ENCODE measurements at regions not wholly inside any gene's neighbourhood (a gene's known extent, or its start where the extent isn't known, plus 50 kb on each side); places are given as distances from the start of the nearest gene placed in this dataset.

DNA sequence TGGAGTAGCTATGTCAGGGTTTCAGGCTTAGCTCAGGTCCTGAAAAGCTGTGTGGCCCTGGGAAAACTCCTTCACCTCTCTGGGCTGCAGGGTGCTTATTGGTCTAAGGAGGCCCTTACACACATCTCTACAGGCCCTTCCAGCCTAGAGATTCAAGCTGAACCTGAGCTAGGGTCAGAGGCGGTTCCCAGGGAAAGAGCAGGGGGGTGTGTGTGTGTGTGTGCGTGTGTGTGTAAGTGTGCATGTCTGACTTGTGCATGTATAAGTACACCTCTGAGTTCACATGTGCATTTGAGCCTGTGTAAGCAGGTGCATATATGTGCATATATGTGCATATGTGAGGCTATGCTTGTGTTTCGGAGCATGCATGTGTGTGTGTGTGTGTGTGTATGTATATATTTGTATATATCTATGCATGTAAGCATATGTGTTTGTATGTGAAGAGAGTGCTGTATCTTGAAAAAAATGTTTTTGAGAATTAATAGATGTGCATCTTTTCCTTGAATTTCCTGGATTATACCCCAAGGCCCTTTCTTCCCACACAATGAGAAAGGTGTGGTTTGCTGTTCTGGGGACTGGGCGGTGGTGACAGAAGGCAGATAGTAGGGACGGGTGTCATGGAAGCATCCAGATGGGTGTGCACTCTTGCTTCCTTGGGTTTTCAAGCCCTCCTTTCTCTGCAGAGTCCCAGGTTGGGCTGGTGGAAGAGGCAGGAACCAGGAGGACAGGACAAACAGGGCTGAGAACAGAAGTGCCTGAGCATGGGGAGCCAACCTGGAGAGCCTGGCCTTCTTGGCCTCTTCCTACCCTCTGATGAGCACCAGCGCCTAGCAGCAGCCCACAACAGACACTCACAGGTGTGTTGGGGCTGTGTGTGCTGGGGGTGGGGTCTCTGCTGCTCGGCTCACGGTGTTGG is 150.3 kb upstream of the TSHZ3 start:
- H3K4me1 Mint-ChIP-seq, result no peaks in the 10 kb centered on the region
- TF ChIP-seq, protein P1, sequence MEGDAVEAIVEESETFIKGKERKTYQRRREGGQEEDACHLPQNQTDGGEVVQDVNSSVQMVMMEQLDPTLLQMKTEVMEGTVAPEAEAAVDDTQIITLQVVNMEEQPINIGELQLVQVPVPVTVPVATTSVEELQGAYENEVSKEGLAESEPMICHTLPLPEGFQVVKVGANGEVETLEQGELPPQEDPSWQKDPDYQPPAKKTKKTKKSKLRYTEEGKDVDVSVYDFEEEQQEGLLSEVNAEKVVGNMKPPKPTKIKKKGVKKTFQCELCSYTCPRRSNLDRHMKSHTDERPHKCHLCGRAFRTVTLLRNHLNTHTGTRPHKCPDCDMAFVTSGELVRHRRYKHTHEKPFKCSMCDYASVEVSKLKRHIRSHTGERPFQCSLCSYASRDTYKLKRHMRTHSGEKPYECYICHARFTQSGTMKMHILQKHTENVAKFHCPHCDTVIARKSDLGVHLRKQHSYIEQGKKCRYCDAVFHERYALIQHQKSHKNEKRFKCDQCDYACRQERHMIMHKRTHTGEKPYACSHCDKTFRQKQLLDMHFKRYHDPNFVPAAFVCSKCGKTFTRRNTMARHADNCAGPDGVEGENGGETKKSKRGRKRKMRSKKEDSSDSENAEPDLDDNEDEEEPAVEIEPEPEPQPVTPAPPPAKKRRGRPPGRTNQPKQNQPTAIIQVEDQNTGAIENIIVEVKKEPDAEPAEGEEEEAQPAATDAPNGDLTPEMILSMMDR (IDR thresholded peaks at IDR 0.05), result no peak

GRCh38 chr19:31500197-31500830 is 151.1 kb upstream of the TSHZ3 start:
- peaks cover 35% of the 10 kb centered on the region for H3K27me3 Mint-ChIP-seq (ENCODE audit: low read depth, poor library complexity)
- DNase-seq, result no peak
- no peak overlapping the region for H3K4me3 Mint-ChIP-seq

More for the DNA sequence above, 150.3 kb upstream of the TSHZ3 start:
- DNase-seq, result no peak
- no peak overlapping the region for H3K4me3 Mint-ChIP-seq
- H3K9me3 Mint-ChIP-seq, result no peaks in the 10 kb centered on the region
- no peak overlapping the region for H3K27ac Mint-ChIP-seq
- H3K27me3 Mint-ChIP-seq (ENCODE audit: low read depth, poor library complexity), result peaks cover 29% of the 10 kb centered on the region
- no peaks in the 10 kb centered on the region for H3K36me3 Mint-ChIP-seq (ENCODE audit: low read depth)

DNA sequence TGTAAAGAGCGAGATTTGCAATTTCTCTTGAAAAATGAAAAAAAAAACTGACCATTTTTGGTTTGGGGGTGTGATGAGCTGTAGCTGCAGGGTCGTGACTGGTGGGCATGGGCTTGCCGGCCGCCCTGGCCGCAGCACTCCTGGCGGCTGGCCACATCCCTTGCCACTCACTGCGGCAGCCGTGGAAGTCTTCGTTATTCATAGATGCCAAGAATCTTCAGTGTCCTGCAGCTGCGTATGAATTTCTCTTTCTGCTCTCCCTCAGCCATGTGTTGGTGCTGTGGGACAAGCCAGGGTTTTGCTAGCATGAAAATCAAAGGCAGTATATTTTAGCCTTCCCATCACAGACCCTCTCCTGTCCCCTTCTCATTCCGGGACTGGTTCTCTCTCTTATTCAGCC is 151.7 kb upstream of the TSHZ3 start:
- Mint-ChIP-seq H3K27me3 (ENCODE audit: low read depth, poor library complexity) (peaks cover 35% of the 10 kb centered on the region), H3K4me3 (no peak overlapping the region), H3K9me3 (no peaks in the 10 kb centered on the region), H3K4me1 (no peaks in the 10 kb centered on the region), H3K27ac (no peak overlapping the region), H3K36me3 (ENCODE audit: low read depth) (no peaks in the 10 kb centered on the region)
- TF ChIP-seq, protein P1 (IDR thresholded peaks at IDR 0.05), result no peak
- no peak for DNase-seq

More at GRCh38 chr19:31500197-31500830, 151.1 kb upstream of the TSHZ3 start:
- H3K27ac Mint-ChIP-seq, result no peak overlapping the region
- no peaks in the 10 kb centered on the region for H3K36me3 Mint-ChIP-seq (ENCODE audit: low read depth)
- no peaks in the 10 kb centered on the region for H3K4me1 Mint-ChIP-seq
- TF ChIP-seq, protein P1 (IDR thresholded peaks at IDR 0.05), result no peak
- H3K9me3 Mint-ChIP-seq, result no peaks in the 10 kb centered on the region

- TF ChIP-seq, protein P1 (IDR thresholded peaks at IDR 0.05), result no peak
- DNase-seq, result no peak
- no peak overlapping the region for H3K27ac Mint-ChIP-seq
Measured at GRCh38 chr19:31501427-31502195, 152.4 kb upstream of the TSHZ3 start.

GRCh38 chr19:31502536-31503170 is 153.4 kb upstream of the TSHZ3 start:
- Mint-ChIP-seq H3K4me3 (no peak overlapping the region), H3K9me3 (no peaks in the 10 kb centered on the region), H3K27me3 (ENCODE audit: low read depth, poor library complexity) (peaks cover 36% of the 10 kb centered on the region), H3K4me1 (no peaks in the 10 kb centered on the region), H3K36me3 (ENCODE audit: low read depth) (no peaks in the 10 kb centered on the region), H3K27ac (no peak overlapping the region)
- TF ChIP-seq, protein P1 (IDR thresholded peaks at IDR 0.05), result no peak
- DNase-seq, result no peak

More at GRCh38 chr19:31501427-31502195, 152.4 kb upstream of the TSHZ3 start:
- Mint-ChIP-seq H3K9me3 (no peaks in the 10 kb centered on the region), H3K36me3 (ENCODE audit: low read depth) (no peaks in the 10 kb centered on the region), H3K4me1 (no peaks in the 10 kb centered on the region), H3K4me3 (no peak overlapping the region), H3K27me3 (ENCODE audit: low read depth, poor library complexity) (peaks cover 35% of the 10 kb centered on the region)

Measured in nephron progenitor cell (in vitro differentiated cells).